ENCODE measurements at regions not wholly inside any gene's neighbourhood (a gene's known extent, or its start where the extent isn't known, plus 50 kb on each side); places are given as distances from the start of the nearest gene placed in this dataset.

DNA sequence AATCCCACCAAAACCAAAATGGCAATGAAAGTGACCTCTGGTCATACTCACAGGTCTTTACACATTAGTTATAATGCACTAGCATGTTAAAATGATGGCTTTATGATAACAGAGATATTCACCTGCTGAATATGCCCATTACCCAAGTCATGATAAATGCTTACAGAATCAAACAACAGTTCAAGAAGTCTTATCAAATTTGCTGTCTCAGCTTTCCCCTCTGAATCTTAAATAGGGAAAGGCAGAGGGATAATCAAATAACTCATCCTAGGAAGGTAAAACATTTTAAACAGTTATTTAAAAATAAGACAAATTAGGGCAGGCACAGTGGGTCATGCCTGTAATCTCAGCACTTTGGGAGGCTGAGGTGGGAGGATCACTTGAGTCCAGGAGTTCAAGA lies 52.8 kb upstream of the CRBN start:
- no peak for DNase-seq
- peaks cover 0 to 8% (median 0%) of the 10 kb centered on the region in 6 donors for H3K9me3 Mint-ChIP-seq
- H3K36me3 Mint-ChIP-seq: peaks cover 0 to 4% (median 0%) of the 10 kb centered on the region in 3 donors
- no peaks in the 10 kb centered on the region for H3K4me1 Mint-ChIP-seq
- H3K27ac Mint-ChIP-seq: no peak overlapping the region
- H3K27me3 Mint-ChIP-seq (ENCODE audit: low read depth in 3 of 3): no peaks in the 10 kb centered on the region
- H3K4me3 Mint-ChIP-seq: no peak overlapping the region

Data from immature natural killer cell (primary cell).